SK-N-SH (cell line): ENCODE measurements at regions not wholly inside any gene's neighbourhood (a gene's known extent, or its start where the extent isn't known, plus 50 kb on each side); places are given as distances from the start of the nearest gene placed in this dataset.

Source experiments
- CTCF ChIA-PET: fragments of 300-600, 350-600 bp; formaldehyde crosslinking; extraction: SDS; loops from one replicate; lab custom pipeline; 2021; lab: Yijun Ruan, JAX
- POLR2A ChIA-PET: fragments of 350-600 bp; sonication (Branson Sonifier 250); formaldehyde crosslinking; extraction: SDS; loops from one replicate; lab custom pipeline; 2020; ENCODE audit warnings: antibody characterized with exemption, inconsistent platforms; lab: Yijun Ruan, JAX
- DNase-seq: peaks from one replicate; pipeline ENCODE4 v3.0.0; 2012
- H2AFZ ChIP-seq: fragments of 200-600 bp; sonication (generic); 2 replicates; pipeline ENCODE4 v1.8.1; 2016; ENCODE audit warnings: antibody characterized with exemption, mild to moderate bottlenecking, low read depth
- H3F3A ChIP-seq: fragments of 200-600 bp; sonication (generic); replicated peaks from 2 replicates; pipeline ENCODE3; 2016; ENCODE audit warnings: antibody characterized with exemption, mild to moderate bottlenecking; ENCODE audit not compliant: insufficient read depth
- H3K27ac ChIP-seq, 2 experiments: fragments of 200-500 bp in 1 of 2; fragments of 200-600 bp in 1 of 2; sonication (Bioruptor generic) in 1 of 2; sonication (generic), shearing (Covaris generic) in 1 of 2; 2 replicates each; pipeline versions ENCODE4 v1.5.1 to v1.6.1; 2014 to 2016; ENCODE audit warnings: low read depth in 2 of 2, inconsistent platforms in 1 of 2, low read length in 1 of 2, mild to moderate bottlenecking in 1 of 2, mixed read lengths in 1 of 2
- H3K27me3 ChIP-seq: fragments of 200-600 bp; sonication (generic), shearing (Covaris generic); 2 replicates; pipeline ENCODE4 v1.6.1; 2016; ENCODE audit warnings: mixed run types; ENCODE audit not compliant: insufficient read depth
- H3K36me3 ChIP-seq, 2 experiments: fragments of 200-500 bp in 1 of 2; fragments of 200-600 bp in 1 of 2; sonication (Bioruptor generic) in 1 of 2; sonication (generic) in 1 of 2; replicated peaks in 1 of 2; 2 replicates each; pipeline versions ENCODE3 to v1.5.1; 2014 to 2016; ENCODE audit warnings: low read length in 1 of 2, mild to moderate bottlenecking in 1 of 2; ENCODE audit not compliant: insufficient read depth in 2 of 2, control insufficient read depth in 1 of 2
- H3K4me1 ChIP-seq, 2 experiments: fragments of 200-500 bp in 1 of 2; fragments of 200-600 bp in 1 of 2; sonication (Bioruptor generic) in 1 of 2; sonication (generic), shearing (Covaris generic) in 1 of 2; 2 replicates each; pipeline versions ENCODE4 v1.5.1 to v1.6.1; 2014 to 2016; ENCODE audit warnings: low read depth in 1 of 2, low read length in 1 of 2, mixed run types in 1 of 2; ENCODE audit not compliant: insufficient read depth in 2 of 2, control insufficient read depth in 1 of 2
- H3K4me2 ChIP-seq: fragments of 200-600 bp; sonication (generic), shearing (Covaris generic); 2 replicates; pipeline ENCODE4 v1.6.1; 2017; ENCODE audit warnings: mixed run types
- H3K4me3 ChIP-seq, 2 experiments: fragments of 200-500 bp in 1 of 2; fragments of 200-600 bp in 1 of 2; sonication (Bioruptor generic) in 1 of 2; sonication (generic), shearing (Covaris generic) in 1 of 2; 2 replicates each; pipeline versions ENCODE4 v1.5.1 to v1.8.1; 2014 to 2016; ENCODE audit warnings: low read depth in 2 of 2, inconsistent platforms in 1 of 2, low read length in 1 of 2, mild to moderate bottlenecking in 1 of 2, mixed read lengths in 1 of 2, moderate library complexity in 1 of 2
- H3K79me2 ChIP-seq: fragments of 200-600 bp; sonication (generic); 2 replicates; pipeline ENCODE4 v1.8.1; 2017; ENCODE audit warnings: mild to moderate bottlenecking; ENCODE audit not compliant: insufficient read depth
- H3K9ac ChIP-seq: fragments of 200-600 bp; sonication (generic); 2 replicates; pipeline ENCODE4 v1.6.1; 2017; ENCODE audit warnings: mixed run types
- H3K9me2 ChIP-seq: fragments of 200-600 bp; sonication (generic); 2 replicates; pipeline ENCODE4 v1.6.1; 2017; ENCODE audit warnings: mixed run types
- H3K9me3 ChIP-seq: fragments of 200-600 bp; sonication (generic); 2 replicates; pipeline ENCODE4 v1.6.1; 2017; ENCODE audit warnings: mixed run types, mild to moderate bottlenecking, moderate library complexity
- H4K20me1 ChIP-seq: fragments of 200-600 bp; sonication (generic); 2 replicates; pipeline ENCODE4 v1.6.1; 2017; ENCODE audit warnings: mild to moderate bottlenecking, mixed run types; ENCODE audit not compliant: insufficient read depth
- ELF1 ChIP-seq: IDR thresholded peaks from 2 replicates; pipeline ENCODE4 v1.4.0; 2012
- EP300 ChIP-seq, 2 experiments: IDR thresholded peaks; 2 replicates each; pipeline versions ENCODE4 v1.4.0 to v1.6.1; 2012; ENCODE audit warnings: borderline replicate concordance in 1 of 2, low read depth in 1 of 2, low read length in 1 of 2
- FOSL2 ChIP-seq: IDR thresholded peaks from 2 replicates; pipeline ENCODE4 v1.4.0; 2012; ENCODE audit warnings: low read depth, mild to moderate bottlenecking, moderate library complexity, borderline replicate concordance
- GABPA ChIP-seq: IDR thresholded peaks from 2 replicates; pipeline ENCODE4 v1.4.0; 2012; ENCODE audit warnings: low read depth, mild to moderate bottlenecking
- MEF2A ChIP-seq: IDR thresholded peaks from 2 replicates; pipeline ENCODE4 v1.4.0; 2012; ENCODE audit warnings: low read depth, borderline replicate concordance
- MXI1 ChIP-seq: IDR thresholded peaks from 2 replicates; pipeline ENCODE4 v1.6.1; 2012; ENCODE audit warnings: mild to moderate bottlenecking, low read depth, low read length, improper control_type of control experiment
- NFIC ChIP-seq: IDR thresholded peaks from 2 replicates; pipeline ENCODE4 v1.4.0; 2012; ENCODE audit warnings: borderline replicate concordance
- NRF1 ChIP-seq: IDR thresholded peaks from 2 replicates; pipeline ENCODE4 v1.6.1; 2012; ENCODE audit warnings: low read depth, mild to moderate bottlenecking, low read length
- POLR2AphosphoS5 ChIP-seq: IDR thresholded peaks from 2 replicates; pipeline ENCODE4 v1.6.1; 2012; ENCODE audit warnings: low read depth, low read length
- RAD21 ChIP-seq: IDR thresholded peaks from 2 replicates; pipeline ENCODE4 v1.6.1; 2012; ENCODE audit warnings: mild to moderate bottlenecking, low read length
- RXRA ChIP-seq: IDR thresholded peaks from 2 replicates; pipeline ENCODE4 v1.4.0; 2012; ENCODE audit warnings: low read depth, mild to moderate bottlenecking, borderline replicate concordance
- SIN3A ChIP-seq: IDR thresholded peaks from 2 replicates; pipeline ENCODE4 v1.6.1; 2012; ENCODE audit warnings: low read depth, mild to moderate bottlenecking, low read length, moderate library complexity, borderline replicate concordance
- TAF1 ChIP-seq: IDR thresholded peaks from 2 replicates; pipeline ENCODE4 v1.6.1; 2012; ENCODE audit warnings: low read depth, mild to moderate bottlenecking, low read length, moderate library complexity, borderline replicate concordance
- TEAD4 ChIP-seq: IDR thresholded peaks from 2 replicates; pipeline ENCODE4 v1.4.0; 2012; ENCODE audit warnings: mild to moderate bottlenecking, borderline replicate concordance; ENCODE audit not compliant: insufficient read depth
- YY1 ChIP-seq: IDR thresholded peaks from 2 replicates; pipeline ENCODE4 v1.4.0; 2012; ENCODE audit warnings: low read depth, mild to moderate bottlenecking
- WGBS: methylation state at CpG from one replicate; pipeline ENCODE4 v1.1.6; 2017; ENCODE audit warnings: low lambda C conversion rate; 5-methylcytosine and 5-hydroxymethylcytosine counted together
- TF ChIP-seq, protein P1 (sequence below): IDR thresholded peaks from 2 replicates; pipeline ENCODE4 v1.4.0; 2012; ENCODE audit warnings: low read depth
- TF ChIP-seq, protein P2 (sequence below): IDR thresholded peaks from 2 replicates; pipeline ENCODE4; 2012
- TF ChIP-seq, protein P3 (sequence below): fragments of 150-350 bp; IDR thresholded peaks from 2 replicates; pipeline ENCODE4 v1.6.1; 2017; ENCODE audit warnings: antibody characterized with exemption, low read length, low read depth, borderline replicate concordance
- TF ChIP-seq, protein P4 (sequence below): IDR thresholded peaks from 2 replicates; pipeline ENCODE4 v1.4.0; 2012; ENCODE audit warnings: low read depth, borderline replicate concordance
- TF ChIP-seq, protein P5 (sequence below): IDR thresholded peaks from 2 replicates; pipeline ENCODE4 v1.6.1; 2012; ENCODE audit warnings: mild to moderate bottlenecking, low read depth, low read length, moderate library complexity

DNA sequence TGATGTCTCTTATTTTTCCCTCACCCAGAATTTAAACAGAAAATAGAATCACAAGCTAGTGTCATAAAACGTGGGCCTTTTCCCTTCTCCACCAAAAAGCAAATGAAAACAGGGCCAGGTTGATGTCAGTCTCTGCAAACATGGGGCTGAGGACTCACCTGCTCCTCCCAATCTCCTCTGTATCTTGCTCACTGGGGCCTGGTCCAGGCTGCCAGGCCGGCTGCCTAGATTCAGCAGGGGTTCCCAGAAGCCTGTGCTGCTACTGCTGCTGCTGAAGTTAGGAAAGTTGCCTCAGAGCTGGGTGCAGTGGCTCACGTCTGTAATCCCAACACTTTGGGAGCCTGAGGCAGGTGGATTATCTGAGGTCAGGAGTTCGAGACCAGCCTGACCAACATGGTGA is 84.3 kb downstream of the PCDH1 start:
- no peak for TF ChIP-seq YY1
- no peak for TF ChIP-seq NRF1
- no peak for TF ChIP-seq FOSL2
- TF ChIP-seq RAD21: no peak
- no peak for TF ChIP-seq ELF1
- TF ChIP-seq TAF1: no peak
- TF ChIP-seq POLR2AphosphoS5: no peak
- TF ChIP-seq, protein P1, sequence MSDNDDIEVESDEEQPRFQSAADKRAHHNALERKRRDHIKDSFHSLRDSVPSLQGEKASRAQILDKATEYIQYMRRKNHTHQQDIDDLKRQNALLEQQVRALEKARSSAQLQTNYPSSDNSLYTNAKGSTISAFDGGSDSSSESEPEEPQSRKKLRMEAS: no peak
- no peak for TF ChIP-seq MXI1
- TF ChIP-seq, all 33 proteins: peak for 0

DNA sequence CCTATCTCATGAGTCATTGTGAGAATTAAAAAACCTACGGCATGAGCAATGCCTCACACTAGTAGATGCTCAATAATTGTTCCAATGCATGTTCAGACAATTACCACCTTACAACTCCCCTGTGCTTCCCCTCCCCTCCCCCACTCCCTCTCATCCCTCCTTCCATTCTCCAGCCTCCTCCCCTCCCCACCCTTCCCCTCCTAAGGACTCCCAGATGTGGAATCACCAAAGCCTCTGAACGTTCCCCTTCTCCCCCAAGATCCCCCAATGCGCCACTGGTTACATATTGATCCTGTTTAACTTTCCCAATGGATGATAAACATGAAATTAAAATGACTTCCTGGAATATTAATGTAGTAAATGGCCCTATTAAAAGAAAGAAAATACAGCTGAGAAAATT is 84.8 kb downstream of the PCDH1 start:
- CTCF ChIA-PET: interaction anchor here (0.8 to 4.2 kb wide), 2 partner anchors 18 to 91 kb away, joined by 3 to 21 read pairs; no protein-coding TSS in a partner anchor
- TF ChIP-seq TEAD4 (no peak), ELF1 (no peak), GABPA (no peak), MEF2A (no peak), SIN3A (no peak), RAD21 (no peak), NRF1 (no peak), FOSL2 (no peak), TAF1 (no peak), EP300 (IDR thresholded peaks at IDR 0.05; ENCODE audit: borderline replicate concordance in 1 of 2, low read depth in 1 of 2, low read length in 1 of 2) (no peak), RXRA (no peak), NFIC (no peak), POLR2AphosphoS5 (no peak)
- TF ChIP-seq, protein P2, sequence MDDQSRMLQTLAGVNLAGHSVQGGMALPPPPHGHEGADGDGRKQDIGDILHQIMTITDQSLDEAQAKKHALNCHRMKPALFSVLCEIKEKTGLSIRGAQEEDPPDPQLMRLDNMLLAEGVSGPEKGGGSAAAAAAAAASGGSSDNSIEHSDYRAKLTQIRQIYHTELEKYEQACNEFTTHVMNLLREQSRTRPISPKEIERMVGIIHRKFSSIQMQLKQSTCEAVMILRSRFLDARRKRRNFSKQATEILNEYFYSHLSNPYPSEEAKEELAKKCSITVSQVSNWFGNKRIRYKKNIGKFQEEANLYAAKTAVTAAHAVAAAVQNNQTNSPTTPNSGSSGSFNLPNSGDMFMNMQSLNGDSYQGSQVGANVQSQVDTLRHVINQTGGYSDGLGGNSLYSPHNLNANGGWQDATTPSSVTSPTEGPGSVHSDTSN: no peak
- TF ChIP-seq, protein P3, sequence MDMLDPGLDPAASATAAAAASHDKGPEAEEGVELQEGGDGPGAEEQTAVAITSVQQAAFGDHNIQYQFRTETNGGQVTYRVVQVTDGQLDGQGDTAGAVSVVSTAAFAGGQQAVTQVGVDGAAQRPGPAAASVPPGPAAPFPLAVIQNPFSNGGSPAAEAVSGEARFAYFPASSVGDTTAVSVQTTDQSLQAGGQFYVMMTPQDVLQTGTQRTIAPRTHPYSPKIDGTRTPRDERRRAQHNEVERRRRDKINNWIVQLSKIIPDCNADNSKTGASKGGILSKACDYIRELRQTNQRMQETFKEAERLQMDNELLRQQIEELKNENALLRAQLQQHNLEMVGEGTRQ: no peak
- TF ChIP-seq, protein P4, sequence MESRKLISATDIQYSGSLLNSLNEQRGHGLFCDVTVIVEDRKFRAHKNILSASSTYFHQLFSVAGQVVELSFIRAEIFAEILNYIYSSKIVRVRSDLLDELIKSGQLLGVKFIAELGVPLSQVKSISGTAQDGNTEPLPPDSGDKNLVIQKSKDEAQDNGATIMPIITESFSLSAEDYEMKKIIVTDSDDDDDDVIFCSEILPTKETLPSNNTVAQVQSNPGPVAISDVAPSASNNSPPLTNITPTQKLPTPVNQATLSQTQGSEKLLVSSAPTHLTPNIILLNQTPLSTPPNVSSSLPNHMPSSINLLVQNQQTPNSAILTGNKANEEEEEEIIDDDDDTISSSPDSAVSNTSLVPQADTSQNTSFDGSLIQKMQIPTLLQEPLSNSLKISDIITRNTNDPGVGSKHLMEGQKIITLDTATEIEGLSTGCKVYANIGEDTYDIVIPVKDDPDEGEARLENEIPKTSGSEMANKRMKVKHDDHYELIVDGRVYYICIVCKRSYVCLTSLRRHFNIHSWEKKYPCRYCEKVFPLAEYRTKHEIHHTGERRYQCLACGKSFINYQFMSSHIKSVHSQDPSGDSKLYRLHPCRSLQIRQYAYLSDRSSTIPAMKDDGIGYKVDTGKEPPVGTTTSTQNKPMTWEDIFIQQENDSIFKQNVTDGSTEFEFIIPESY: no peak
- TF ChIP-seq, protein P5, sequence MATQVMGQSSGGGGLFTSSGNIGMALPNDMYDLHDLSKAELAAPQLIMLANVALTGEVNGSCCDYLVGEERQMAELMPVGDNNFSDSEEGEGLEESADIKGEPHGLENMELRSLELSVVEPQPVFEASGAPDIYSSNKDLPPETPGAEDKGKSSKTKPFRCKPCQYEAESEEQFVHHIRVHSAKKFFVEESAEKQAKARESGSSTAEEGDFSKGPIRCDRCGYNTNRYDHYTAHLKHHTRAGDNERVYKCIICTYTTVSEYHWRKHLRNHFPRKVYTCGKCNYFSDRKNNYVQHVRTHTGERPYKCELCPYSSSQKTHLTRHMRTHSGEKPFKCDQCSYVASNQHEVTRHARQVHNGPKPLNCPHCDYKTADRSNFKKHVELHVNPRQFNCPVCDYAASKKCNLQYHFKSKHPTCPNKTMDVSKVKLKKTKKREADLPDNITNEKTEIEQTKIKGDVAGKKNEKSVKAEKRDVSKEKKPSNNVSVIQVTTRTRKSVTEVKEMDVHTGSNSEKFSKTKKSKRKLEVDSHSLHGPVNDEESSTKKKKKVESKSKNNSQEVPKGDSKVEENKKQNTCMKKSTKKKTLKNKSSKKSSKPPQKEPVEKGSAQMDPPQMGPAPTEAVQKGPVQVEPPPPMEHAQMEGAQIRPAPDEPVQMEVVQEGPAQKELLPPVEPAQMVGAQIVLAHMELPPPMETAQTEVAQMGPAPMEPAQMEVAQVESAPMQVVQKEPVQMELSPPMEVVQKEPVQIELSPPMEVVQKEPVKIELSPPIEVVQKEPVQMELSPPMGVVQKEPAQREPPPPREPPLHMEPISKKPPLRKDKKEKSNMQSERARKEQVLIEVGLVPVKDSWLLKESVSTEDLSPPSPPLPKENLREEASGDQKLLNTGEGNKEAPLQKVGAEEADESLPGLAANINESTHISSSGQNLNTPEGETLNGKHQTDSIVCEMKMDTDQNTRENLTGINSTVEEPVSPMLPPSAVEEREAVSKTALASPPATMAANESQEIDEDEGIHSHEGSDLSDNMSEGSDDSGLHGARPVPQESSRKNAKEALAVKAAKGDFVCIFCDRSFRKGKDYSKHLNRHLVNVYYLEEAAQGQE: no peak

More for the DNA sequence above, 84.3 kb downstream of the PCDH1 start:
- Histone ChIP-seq H2AFZ (no peak overlapping the region), H4K20me1 (no peaks in the 10 kb centered on the region), H3K4me1 (peaks cover 0 to 5% of the 10 kb centered on the region in 2 experiments; a peak in 1 of 4 replicates), H3K36me3 (no peaks in the 10 kb centered on the region), H3F3A (no peaks in the 10 kb centered on the region), H3K9me3 (no peaks in the 10 kb centered on the region), H3K4me3 (no peak overlapping the region), H3K79me2 (no peaks in the 10 kb centered on the region), H3K9ac (no peak overlapping the region), H3K27ac (no peak overlapping the region), H3K27me3 (peaks cover 14% of the 10 kb centered on the region; the same call in 1 of the 2 replicates), H3K9me2 (no peaks in the 10 kb centered on the region), H3K4me2 (no peak overlapping the region)
- DNase-seq: no peak
- WGBS: 48% methylated on average over 4 of the region's 4 CpGs
- CTCF ChIA-PET: interaction anchor here (0.8 to 4.2 kb wide), 3 partner anchors 18 to 91 kb away, joined by 3 to 21 read pairs (median 4); no protein-coding TSS in a partner anchor
- POLR2A ChIA-PET: no interaction called here

More for the DNA sequence above, 84.8 kb downstream of the PCDH1 start:
- Histone ChIP-seq H3K27ac (no peak overlapping the region), H3K9me2 (no peaks in the 10 kb centered on the region), H3K36me3 (no peaks in the 10 kb centered on the region), H3K4me3 (no peak overlapping the region), H3K27me3 (peaks cover 14% of the 10 kb centered on the region; the same call in 1 of the 2 replicates), H3F3A (no peaks in the 10 kb centered on the region), H3K4me2 (no peak overlapping the region), H3K9ac (no peak overlapping the region), H3K9me3 (no peaks in the 10 kb centered on the region), H3K79me2 (no peaks in the 10 kb centered on the region), H2AFZ (no peak overlapping the region), H4K20me1 (no peaks in the 10 kb centered on the region), H3K4me1 (peaks cover 0 to 10% of the 10 kb centered on the region in 2 experiments; a peak in 1 of 4 replicates)
- POLR2A ChIA-PET: no interaction called here
- 69% methylated on average over 3 of the region's 3 CpGs for WGBS
- no peak for DNase-seq
